A549 (cell line): ENCODE measurements at regions not wholly inside any gene's neighbourhood (a gene's known extent, or its start where the extent isn't known, plus 50 kb on each side); places are given as distances from the start of the nearest gene placed in this dataset.
"Not testable (repeated sequence)": the region's sequence is repeated elsewhere in the genome, so short reads cannot be mapped to it uniquely, and the experiment has no call there.

ENCODE experiments used
- EP300 ChIP-seq, 2 experiments: fragments of >200 bp; sonication (Bioruptor Twin); formaldehyde crosslinking; IDR thresholded peaks; 2 replicates in 1 of 2; 3 replicates in 1 of 2; pipeline ENCODE4 v1.6.1; 2016 to 2017
- ESRRA ChIP-seq: fragments of 150-350 bp; IDR thresholded peaks from 2 replicates; pipeline ENCODE4 v1.6.1; 2014; ENCODE audit warnings: mild to moderate bottlenecking, low read length, borderline replicate concordance
- FOSL2 ChIP-seq, 2 experiments: fragments of 450-650 bp in 1 of 2; fragments of >200 bp in 1 of 2; sonication (Bioruptor Twin) in 1 of 2; formaldehyde crosslinking; IDR thresholded peaks; 2 replicates each; pipeline versions ENCODE4 v1.5.0 to v1.6.1; 2016 to 2020; ENCODE audit warnings: mild to moderate bottlenecking in 1 of 2, moderate library complexity in 1 of 2
- JUNB ChIP-seq: fragments of >200 bp; sonication (Bioruptor Twin); formaldehyde crosslinking; IDR thresholded peaks from 2 replicates; pipeline ENCODE4 v1.6.1; 2016
- KDM1A ChIP-seq: fragments of 200-600 bp; sonication (generic); IDR thresholded peaks from 2 replicates; pipeline ENCODE4 v1.6.1; 2016; ENCODE audit warnings: low read depth, mild to moderate bottlenecking
- MAFK ChIP-seq: fragments of 450-650 bp; IDR thresholded peaks from 2 replicates; pipeline ENCODE4 v1.6.1; 2014; ENCODE audit not compliant: partially characterized antibody
- MYC ChIP-seq: IDR thresholded peaks from 2 replicates; pipeline ENCODE4 v1.6.1; 2012; ENCODE audit warnings: mild to moderate bottlenecking, inconsistent platforms, low read length, improper control_type of control experiment, borderline replicate concordance
- PHF8 ChIP-seq: fragments of 200-600 bp; sonication (generic); IDR thresholded peaks from 2 replicates; pipeline ENCODE4 v1.6.1; 2016; ENCODE audit warnings: low read depth, mild to moderate bottlenecking, antibody characterized with exemption, moderate library complexity, borderline replicate concordance
- POLR2A ChIP-seq: IDR thresholded peaks from 2 replicates; pipeline ENCODE4 v1.6.1; 2012; ENCODE audit warnings: mild to moderate bottlenecking, low read length
- SMC3 ChIP-seq: fragments of >200 bp; sonication (Bioruptor Twin); formaldehyde crosslinking; IDR thresholded peaks from 3 replicates; pipeline ENCODE4 v1.6.1; 2018; ENCODE audit warnings: inconsistent platforms
- TP53 ChIP-seq: fragments of 250-450 bp; sonication (Bioruptor Pico); IDR thresholded peaks from 2 replicates; pipeline ENCODE4 v1.5.0; 2021; ENCODE audit warnings: mild to moderate bottlenecking, moderate library complexity
- ZSCAN20 ChIP-seq: fragments of 250-450 bp; sonication (Bioruptor Pico); IDR thresholded peaks from 2 replicates; pipeline ENCODE4 v1.8.0; 2022; ENCODE audit warnings: mild to moderate bottlenecking, moderate library complexity
- TF ChIP-seq, protein P1 (sequence below): fragments of >200 bp; sonication (Bioruptor Twin); formaldehyde crosslinking; IDR thresholded peaks from 3 replicates; pipeline ENCODE4 v1.5.1; 2016

DNA sequence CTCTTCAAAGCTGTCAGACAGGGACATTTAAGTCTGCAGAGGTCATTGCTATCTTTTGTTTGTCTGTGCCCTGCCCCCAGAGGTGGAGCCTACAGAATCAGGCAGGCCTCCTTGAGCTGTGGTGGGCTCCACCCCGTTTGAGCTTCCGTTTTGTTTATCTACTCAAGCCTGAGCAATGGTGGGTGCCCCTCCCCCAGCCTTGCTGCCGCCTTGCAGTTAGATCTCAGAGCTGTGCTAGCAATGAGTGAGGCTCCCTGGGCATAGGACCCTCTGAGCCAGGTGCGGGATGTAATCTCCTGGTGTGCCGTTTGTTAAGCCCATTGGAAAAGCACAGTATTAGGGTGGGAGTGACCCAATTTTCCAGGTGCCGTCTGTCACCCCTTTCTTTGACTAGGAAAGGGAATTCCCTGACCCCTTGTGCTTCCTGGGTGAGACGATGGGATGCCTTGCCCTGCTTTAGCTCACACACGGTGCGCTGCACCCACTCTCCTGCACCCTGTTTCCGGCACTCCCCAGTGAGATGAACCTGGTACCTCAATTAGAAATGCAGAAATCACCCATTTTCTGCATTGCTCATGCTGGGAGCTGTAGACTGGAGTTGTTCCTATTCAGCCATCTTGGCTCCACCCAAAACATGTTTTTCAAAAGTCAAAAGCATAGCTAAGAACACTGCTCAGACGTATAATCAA, 244.7 kb downstream of the CENPC start:
- TF ChIP-seq KDM1A; ESRRA; SMC3; EP300 (IDR thresholded peaks at IDR 0.05); POLR2A; TP53; PHF8; MYC; ZSCAN20; MAFK; JUNB; FOSL2 (IDR thresholded peaks at IDR 0.05); FOSL2 (CRISPR knock-in tag; IDR thresholded peaks at IDR 0.05): not testable (repeated sequence)
- TF ChIP-seq, protein P1, sequence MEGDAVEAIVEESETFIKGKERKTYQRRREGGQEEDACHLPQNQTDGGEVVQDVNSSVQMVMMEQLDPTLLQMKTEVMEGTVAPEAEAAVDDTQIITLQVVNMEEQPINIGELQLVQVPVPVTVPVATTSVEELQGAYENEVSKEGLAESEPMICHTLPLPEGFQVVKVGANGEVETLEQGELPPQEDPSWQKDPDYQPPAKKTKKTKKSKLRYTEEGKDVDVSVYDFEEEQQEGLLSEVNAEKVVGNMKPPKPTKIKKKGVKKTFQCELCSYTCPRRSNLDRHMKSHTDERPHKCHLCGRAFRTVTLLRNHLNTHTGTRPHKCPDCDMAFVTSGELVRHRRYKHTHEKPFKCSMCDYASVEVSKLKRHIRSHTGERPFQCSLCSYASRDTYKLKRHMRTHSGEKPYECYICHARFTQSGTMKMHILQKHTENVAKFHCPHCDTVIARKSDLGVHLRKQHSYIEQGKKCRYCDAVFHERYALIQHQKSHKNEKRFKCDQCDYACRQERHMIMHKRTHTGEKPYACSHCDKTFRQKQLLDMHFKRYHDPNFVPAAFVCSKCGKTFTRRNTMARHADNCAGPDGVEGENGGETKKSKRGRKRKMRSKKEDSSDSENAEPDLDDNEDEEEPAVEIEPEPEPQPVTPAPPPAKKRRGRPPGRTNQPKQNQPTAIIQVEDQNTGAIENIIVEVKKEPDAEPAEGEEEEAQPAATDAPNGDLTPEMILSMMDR = not testable (repeated sequence)
